NCI-H345 treated with DMSO at 0.1 percent for 48 hours (cell line): ENCODE measurements at regions not wholly inside any gene's neighbourhood (a gene's known extent, or its start where the extent isn't known, plus 50 kb on each side); places are given as distances from the start of the nearest gene placed in this dataset.

Experiments used
- DNase-seq: peaks from one replicate; lab custom pipeline; 2025; ENCODE audit not compliant: unreplicated experiment; lab: John Stamatoyannopoulos, UW

DNA sequence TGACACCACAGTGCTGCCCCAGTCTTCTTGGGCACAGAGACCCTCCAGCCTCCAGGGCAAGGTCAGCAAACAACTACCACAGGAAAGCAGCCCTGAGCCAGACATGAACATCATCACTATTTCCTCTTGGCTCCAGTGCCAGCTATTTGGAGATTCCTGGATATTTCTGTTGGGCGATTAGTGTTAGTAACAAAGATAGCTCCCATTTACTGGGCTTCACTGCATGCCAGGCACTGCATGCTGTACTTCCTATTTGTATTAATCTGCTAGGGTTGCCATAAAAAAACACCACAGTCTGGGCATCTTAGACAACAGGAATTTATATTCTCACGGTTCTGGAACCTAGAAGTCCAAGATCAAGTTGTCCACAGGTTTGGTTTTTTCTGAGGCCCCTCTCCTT is 255.1 kb upstream of the STT3B start:
- DNase-seq, result no peak

DNA sequence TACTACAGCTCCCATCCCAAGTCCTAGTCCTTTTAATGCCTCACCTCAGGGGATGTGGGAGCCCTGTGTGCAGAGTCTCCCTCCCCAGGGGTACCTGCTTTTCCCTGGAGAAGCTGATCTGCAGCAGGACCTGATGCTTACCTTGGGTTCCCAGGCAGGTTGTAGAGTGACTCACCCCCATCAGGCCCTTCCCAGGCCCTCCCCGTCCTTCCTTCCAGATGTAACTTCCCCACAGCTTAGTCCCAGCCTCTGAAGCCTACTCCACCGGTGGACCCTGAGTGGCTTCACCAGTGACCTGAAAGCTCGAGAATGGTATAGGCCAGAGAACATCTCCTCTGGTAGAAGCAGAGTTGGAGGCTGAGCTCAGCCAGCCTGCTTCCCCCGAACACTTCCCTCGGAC is 254.2 kb upstream of the STT3B start:
- no peak for DNase-seq

DNA sequence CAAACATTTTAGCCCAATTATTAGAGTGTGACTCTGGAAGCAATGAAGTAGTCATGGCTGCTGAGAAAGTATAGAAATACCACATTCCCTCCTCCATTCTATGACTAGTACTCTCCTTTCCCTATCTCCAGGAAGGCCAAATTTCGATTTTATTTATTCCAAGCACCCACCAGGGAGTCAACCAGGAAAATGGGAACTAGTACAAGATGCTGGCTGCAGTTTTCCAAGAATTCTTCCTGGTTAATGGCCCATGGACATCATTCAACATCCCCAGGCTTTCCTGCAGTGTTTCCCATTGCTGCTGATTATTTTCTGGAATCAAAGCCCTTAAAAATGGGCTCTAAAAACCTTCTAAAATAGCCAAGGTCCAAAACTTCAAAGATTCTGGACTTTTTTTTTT is 247.9 kb upstream of the STT3B start:
- no peak for DNase-seq

DNA sequence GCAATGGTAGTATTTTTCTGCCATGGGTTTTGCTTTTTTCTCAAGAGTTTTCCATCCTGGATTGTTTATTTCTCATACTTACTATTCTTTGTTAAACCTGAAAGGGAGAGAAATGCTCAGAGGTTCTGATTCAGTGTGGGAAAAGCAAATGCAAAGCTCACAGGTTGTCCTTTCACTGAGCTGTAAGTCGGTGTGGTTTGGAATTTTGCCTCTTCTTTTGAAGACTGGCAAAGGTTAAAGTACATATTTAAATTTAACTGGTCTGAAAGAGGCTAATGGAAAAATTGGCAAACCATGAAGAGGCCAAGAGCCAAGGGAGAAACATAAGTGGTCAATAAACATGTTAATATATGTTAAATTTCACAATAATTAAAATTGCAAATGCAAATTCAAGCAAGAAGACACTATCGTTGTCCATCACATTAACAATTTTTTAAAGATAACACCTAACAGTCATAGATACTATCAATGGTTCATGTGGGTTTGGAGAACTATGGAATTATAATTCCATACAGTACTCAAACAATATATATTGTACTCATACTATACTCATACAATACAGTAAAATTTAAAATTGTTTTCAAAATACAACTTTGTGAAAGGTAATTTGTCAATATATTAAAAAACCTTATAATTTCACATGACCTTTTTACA is 246.8 kb upstream of the STT3B start:
- DNase-seq, result no peak

DNA sequence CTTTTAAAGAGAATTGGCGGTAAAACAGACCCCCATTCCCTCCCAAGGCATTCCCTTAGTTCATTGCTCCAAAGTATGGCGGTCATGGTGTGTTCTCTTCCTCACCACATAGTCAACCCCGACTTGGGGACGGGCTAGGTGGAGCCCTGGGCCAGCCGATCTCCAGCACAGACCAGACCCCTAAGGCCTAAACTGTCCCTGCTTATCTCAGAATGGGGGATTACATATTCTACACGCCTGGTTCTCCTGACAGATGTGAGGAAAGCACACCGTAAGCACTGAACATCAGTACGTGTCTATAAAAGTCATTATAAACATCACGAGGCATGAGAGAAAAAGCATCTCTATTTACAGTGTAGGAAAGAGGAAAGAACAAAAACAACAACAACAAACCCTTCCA is 244.5 kb upstream of the STT3B start:
- no peak for DNase-seq

DNA sequence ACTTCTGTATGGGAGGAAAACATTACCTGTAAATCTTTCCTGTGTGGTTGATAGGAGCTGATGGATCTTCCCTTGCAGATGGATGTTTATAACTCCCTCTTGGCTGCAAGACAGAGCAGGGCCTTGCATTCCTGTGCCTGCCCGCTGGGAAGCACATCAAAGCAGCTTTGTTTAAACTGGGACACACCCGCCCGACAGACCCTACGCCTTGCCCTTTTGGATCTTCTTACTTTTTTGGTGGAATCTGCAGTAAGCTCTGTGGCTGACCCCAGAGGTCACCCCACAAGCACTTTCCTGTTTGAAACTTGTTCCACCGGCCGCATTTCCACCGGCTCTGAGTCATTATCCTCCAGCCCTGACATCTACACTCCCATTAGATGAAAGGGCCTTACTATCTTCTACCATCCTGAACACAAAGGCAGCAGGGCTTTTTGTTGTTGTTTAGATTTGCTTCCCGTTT is 244.1 kb upstream of the STT3B start:
- DNase-seq, result no peak

DNA sequence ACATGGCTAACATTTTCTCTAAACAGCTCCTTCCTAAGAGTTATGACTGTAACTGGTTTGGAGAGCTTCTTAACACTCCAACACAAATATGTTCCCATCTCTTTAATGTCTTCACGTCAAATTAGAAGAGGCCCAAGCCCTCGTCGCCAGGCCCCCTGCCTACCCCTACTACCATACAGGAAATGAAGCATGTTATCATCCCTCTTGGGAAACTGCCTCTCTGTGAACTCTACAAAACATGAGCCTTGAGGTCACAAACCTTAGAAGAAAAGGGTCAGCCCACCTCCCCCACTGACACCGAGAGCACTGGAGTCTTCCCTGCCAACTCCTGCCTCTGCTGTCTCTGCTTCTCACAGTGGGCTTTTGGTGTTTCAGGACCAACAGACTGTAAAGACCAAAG is 243.1 kb upstream of the STT3B start:
- DNase-seq, result no peak

DNA sequence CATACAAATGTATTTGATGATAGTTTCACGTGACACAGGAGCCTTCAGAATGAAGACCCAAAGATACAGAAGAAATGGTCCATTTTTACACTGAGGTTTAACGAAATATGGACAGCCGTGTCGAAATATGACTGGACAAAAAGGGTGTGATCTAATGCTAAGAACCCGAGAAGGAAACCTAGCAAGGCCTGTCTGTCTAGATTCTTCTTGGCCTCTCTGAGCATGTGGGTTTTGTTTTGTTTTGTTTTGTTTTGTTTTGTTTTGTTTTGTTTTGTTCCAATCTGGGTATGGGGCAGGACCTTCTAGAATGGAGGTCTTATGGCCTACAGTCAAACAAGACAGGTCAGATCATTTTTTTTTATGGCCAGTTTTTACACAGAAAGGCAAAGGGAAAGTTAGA is 242.7 kb upstream of the STT3B start:
- no peak for DNase-seq

DNA sequence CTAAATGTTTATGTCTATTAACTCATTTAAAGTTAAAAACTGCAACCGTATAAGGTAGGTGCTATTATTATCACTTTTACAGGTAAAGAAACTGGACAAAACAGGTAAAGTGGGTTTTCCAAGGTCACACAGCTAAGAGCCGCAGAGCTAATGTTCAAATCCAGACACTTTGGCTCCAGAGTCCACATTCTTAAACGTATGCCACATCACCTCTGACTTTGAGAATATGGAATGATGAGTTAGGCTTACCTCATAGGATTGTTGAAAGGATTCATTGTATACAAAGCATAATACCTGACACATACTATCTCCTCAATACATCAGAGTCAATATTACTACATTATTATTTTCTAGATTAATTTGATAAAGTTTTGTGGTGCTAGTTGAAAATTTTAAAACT is 240.9 kb upstream of the STT3B start:
- DNase-seq, result no peak

DNA sequence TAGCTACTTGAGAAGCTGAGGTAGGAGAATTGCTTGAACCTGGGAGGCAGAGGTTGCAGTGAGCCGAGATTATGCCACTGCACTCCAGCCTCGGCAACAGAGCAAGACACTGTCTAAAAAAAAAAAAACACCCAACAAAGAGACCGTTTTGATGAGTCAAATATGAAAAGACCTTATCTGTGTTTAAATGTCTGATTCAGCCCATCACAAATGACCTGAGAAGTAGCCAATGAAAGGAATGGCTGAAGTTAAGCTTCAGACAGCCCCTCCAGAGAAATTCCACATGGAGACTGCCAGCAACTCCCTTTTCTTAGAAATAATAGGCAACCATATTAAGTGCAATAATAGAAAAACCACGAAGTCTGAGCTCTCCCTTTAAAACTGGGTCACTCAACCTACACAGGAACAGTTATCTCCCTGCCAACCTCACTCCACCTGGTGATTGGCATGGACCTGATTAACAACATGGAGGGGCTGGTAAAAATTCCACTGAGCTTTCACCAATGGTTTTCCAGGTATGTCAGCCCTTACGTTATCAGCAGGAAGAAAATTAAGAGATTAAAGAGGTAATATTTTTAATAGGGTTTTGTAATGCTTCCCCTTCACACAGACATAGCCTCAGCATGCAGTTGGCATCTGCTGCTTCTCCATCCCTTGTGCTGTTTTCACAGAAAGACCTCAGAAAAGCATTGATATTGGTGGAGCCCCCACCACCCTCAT is 238.1 kb upstream of the STT3B start:
- no peak for DNase-seq

DNA sequence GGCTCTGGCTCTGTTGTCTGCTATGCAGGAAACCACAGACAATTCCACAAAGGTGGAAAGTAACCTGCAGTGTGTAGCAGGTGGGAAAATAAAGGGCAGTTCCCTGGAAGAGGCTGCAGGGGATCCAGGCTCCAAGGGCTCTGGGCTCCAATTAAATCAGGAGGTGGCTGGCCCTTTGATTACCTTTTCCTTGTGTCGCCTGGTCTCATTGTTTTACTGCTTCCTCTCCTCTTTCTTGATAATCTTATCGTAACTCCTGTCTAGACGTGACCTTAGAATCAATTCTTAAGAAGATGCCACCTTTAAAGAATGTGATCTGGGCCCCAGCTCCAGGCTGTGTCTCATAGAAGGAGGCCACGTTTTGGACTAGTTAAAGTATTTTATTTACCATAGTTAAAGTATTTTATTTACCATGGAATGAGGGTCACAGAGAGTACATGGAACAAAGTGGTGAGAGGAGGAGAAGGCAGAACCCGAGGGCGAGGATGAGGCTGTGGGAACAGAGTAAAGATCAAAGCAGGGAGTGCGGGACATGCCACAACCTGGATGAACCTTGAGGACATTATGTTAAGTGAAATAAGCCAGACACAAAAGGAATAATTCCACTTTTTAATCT is 237.5 kb upstream of the STT3B start:
- no peak for DNase-seq

DNA sequence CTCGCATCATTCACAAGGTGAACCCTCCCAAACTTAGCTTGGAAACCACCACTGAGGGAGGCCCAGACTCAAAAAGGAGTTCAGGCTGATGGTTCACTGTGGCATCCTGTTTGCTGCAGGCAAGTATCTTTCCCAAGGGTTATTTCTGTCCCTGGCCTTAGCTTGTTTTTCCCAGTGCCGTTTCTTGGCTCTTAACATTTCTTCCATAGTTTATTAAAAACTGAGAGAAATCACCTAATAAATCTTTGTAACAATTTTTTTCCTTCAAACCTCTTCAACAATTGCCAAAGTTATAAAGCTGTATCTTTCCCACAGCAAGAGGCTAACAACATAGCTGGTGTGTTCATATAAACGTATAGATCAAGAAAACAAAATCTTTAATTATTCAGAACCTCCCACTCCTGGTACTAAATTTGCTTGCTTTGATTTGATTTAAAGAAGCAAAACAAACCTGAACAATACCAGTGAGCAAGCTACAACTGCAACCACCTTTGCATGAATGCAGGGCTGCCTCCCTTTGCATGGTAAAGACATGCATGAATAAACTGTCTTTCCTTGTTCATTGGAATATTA is 234.9 kb upstream of the STT3B start:
- DNase-seq, result no peak

DNA sequence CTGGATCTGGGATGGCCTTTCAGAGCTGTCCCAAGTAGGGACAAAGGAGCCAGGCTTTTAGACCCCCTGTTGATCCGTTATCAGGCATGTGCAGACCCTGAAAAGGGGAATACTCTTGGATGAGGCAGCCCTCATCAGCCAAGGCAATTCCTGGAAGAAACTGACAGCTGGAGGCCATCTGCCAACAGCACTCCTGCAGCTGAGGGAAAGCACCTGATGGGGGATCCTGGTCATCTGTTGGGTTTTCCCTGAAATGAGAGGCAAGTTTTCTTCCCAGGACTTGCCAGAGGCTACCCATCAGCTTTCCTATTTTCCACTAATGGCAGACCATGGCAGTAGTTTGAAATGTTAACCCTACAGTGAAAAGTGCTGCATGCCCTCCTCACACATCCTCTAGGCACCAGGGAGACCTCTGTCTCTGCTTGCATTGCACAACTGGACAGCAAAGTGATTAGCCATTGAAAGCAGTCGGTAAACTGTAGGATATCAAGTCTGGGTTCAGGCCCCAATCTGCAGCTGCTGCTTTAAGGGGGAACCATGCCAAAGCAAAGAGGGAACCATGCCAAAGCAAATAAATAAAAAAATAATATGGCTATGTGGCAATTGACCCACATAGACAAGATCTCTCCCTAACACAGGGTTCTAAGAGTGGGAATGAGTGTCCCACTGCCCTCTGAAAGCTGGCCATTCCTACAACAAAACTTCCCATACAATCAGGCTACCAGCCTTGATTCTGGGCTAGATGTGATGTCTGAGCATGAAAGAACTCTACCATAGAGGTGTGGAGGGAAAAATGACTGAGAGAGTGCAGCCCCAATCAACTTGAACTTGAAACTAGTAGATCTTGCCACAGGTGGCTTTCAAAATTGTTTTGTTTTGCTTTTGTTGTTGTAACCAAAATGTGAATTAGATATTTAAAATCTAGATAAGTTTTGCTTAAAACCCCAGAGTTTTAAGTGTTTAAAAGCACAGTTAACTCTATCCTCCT is 232.0 kb upstream of the STT3B start:
- DNase-seq, result no peak

DNA sequence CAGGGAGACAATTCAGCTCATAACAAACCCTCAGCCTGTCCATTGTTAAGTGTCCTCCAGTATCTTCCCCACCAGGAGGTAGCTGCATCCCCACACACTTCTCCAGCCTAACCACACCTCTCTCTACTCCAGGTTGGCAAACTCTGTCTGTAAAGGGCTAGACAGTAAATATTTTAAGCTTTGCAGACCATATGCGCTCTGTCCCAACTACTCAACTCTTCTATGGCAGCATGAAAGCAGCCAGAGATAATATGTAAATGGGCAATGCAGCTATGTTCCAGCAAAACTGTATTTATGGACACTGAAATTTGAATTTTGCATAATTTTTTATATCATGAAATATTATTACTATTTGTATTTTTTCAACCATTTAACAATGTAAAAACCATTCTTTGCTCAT is 230.4 kb upstream of the STT3B start:
- no peak for DNase-seq

DNA sequence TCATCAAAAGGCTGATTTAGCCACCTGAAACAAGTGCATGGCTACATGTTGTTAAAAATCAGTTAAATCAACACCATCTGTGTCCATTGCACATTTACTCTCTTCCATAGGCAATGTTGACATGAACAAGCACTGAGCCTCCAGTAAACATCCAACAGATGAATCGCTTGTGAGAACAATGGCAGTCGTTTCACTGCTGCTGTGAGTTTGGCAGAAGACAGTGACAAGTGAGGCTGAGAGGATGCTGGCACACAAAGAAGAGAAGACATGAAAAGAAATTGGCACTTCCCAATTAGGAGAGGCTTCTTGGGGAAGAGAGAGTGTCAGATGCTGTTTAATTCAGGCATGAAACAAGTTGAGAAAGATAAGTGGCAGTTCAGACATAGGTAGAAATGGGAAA is 227.4 kb upstream of the STT3B start:
- peak; percentile 68 for DNase-seq

DNA sequence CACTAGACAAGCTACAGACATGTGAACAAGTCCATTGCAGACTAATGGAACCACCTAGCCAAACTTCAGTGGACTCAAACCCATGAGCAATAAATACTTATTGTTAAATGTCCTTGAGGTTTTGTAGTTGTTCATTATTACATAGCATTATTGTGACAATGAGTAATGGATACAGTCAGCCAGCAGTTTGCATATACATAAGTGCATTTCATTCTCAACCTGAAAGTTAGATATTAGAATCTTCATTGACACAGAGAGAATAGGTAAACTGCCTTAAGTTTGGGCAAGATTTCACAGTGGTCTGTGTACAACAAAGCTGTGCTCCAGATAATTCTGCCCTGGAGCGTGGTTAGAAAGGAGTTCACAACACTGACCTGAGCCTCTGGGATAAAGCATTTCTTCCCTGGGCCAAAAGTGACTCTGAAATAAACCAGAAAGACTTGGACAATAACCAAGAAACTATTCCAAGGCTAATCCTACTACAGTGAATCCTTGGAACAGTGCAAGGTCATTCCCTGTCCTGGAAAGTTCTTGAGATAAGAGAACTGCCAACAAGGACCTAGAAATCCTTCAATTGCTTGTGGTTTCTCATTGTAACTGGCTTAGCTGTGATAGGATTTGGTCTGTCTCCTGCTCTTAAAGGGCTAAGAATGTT is 225.5 kb upstream of the STT3B start:
- DNase-seq, result no peak

DNA sequence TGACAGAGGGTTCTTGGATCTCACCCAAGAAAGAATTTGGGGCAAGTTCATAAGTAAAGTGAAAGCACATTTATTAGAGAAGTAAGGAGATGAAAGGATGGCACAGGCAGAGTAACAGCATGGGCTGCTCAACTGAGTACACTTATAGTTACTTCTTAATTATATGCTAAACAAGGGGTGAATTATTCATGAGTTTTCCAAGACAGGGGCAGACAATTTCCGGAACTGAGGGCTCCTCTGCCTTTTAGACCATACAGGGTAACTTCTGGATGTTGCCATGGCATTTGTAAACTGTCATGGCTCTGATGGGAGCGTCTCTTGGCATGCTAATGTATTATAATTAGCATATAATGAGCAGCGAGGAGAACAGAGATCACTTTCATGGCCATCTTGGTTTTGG is 221.2 kb upstream of the STT3B start:
- DNase-seq, result no peak

DNA sequence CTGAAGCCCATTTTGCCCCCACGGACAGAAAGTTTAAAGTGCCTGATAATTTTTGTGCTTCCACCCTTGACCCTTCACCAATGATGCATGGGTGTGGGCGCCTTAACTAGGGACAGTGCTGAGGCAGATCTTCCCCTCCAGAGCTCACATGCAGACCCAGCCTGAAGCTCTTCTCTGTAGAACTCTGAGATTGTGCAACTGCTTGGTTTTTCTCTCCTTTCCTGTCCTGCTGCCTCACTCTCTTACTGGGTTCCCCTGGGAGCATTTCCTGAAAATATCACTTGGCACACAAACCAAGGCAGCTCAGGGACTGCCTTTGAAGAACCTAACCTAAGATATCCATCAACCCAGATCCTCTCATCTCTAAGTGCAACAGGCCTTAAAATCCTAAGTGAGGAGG is 220.3 kb upstream of the STT3B start:
- no peak for DNase-seq

DNA sequence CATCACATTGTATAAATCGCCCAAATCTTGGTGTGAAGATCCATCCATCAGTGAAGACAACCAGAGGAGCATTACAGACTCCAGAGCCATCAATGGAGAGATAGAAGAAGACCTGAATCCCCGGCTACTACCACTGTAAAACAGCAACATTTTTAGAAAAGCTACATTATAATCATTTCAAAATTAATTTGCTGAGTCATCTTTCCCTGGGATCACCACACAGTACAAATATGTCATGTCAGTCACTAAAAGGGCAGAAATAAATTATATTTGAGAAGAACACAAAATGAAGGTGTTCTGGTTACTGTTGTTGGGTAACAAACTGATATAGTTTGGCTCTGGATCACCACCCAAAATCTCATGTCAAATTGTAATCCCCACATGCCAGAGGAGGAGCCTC is 218.5 kb upstream of the STT3B start:
- no peak for DNase-seq

DNA sequence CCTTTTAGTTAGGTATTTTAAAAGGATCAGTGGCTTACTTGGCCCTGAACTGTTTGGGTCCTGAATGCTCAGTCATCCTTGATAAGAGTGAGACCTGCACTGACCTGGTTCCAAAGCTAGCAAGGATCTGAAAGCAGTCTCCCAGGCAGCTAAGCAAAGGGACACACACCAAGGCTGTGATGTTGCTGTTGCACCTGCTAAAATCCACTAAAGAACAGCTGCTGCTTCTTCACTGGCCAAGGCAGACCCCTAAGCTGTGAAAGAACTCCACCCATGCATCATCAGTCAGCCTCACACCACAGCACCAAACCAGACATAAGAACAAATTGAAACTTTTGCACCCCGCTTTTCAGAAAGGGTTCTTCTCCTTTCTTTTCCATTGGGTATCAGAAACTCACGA is 213.4 kb upstream of the STT3B start:
- no peak for DNase-seq

DNA sequence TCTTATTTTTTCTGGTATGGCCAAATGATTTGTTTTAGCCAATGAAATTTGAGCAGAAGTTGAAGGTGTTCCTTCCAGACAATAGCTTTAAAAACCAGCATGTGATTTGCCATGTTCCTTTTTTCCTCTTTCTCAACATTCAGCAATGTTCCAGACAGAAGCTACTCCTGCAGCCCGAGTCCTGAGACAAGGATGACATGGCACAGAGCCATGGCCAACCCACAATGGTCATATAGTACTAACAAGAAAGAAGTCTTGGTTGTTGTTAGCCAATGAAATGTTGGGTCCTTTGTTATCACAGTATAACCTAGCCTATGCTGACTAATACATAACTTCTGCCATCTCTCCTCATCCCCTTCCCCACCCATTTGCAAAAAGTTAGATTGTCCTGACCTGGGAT is 211.1 kb upstream of the STT3B start:
- no peak for DNase-seq
